DOHH2 (cell line): ENCODE measurements at regions not wholly inside any gene's neighbourhood (a gene's known extent, or its start where the extent isn't known, plus 50 kb on each side); places are given as distances from the start of the nearest gene placed in this dataset.

ENCODE experiments used
- H3F3A ChIP-seq: fragments of 200-600 bp; sonication (generic), shearing (Covaris generic); 2 replicates; pipeline ENCODE4 v1.6.0; 2016; ENCODE audit warnings: antibody characterized with exemption, mild to moderate bottlenecking; ENCODE audit not compliant: control insufficient read depth, insufficient read depth
- H3K27ac ChIP-seq: fragments of 200-600 bp; sonication (generic); 2 replicates; pipeline ENCODE4 v1.5.1; 2014; ENCODE audit warnings: low read depth, mild to moderate bottlenecking, low read length, moderate library complexity
- H3K27me3 ChIP-seq: fragments of 200-600 bp; sonication (generic); 2 replicates; pipeline ENCODE4 v1.6.1; 2014; ENCODE audit warnings: mild to moderate bottlenecking, low read length, mixed read lengths; ENCODE audit not compliant: control insufficient read depth
- H3K36me3 ChIP-seq: fragments of 200-600 bp; sonication (generic); 2 replicates; pipeline ENCODE4 v1.6.1; 2014; ENCODE audit warnings: mild to moderate bottlenecking, low read length, moderate library complexity, mixed read lengths; ENCODE audit not compliant: control insufficient read depth
- H3K4me1 ChIP-seq: fragments of 200-600 bp; sonication (generic); 2 replicates; pipeline ENCODE4 v1.6.1; 2014; ENCODE audit warnings: mild to moderate bottlenecking, low read length, mixed read lengths; ENCODE audit not compliant: control insufficient read depth
- H3K4me2 ChIP-seq: fragments of 200-600 bp; sonication (generic); 2 replicates; pipeline ENCODE4 v1.6.0; 2014; ENCODE audit warnings: mild to moderate bottlenecking, low read length, moderate library complexity
- H3K4me3 ChIP-seq: fragments of 200-600 bp; sonication (generic); 2 replicates; pipeline ENCODE4 v1.5.1; 2014; ENCODE audit warnings: mild to moderate bottlenecking, low read length, mixed read lengths
- H3K79me2 ChIP-seq: fragments of 200-600 bp; sonication (generic); 2 replicates; pipeline ENCODE4 v1.6.1; 2014; ENCODE audit warnings: mild to moderate bottlenecking, low read length, mixed read lengths; ENCODE audit not compliant: control insufficient read depth
- H3K9me2 ChIP-seq: fragments of 200-600 bp; sonication (generic); replicated peaks from 2 replicates; pipeline ENCODE4 v1.6.1; 2014; ENCODE audit warnings: mild to moderate bottlenecking, low read length, mixed read lengths; ENCODE audit not compliant: control insufficient read depth
- H3K9me3 ChIP-seq: fragments of 200-600 bp; sonication (generic); 2 replicates; pipeline ENCODE4 v1.6.1; 2014; ENCODE audit warnings: antibody characterized with exemption, low read length, mixed read lengths; ENCODE audit not compliant: control insufficient read depth, insufficient read depth
- H4K20me1 ChIP-seq: fragments of 200-600 bp; sonication (generic); 2 replicates; pipeline ENCODE4 v1.6.0; 2014; ENCODE audit warnings: low read depth, mild to moderate bottlenecking, antibody characterized with exemption, low read length, moderate library complexity; ENCODE audit not compliant: control insufficient read depth, insufficient read depth
- EZH2phosphoT487 ChIP-seq: fragments of 200-600 bp; sonication (generic); IDR thresholded peaks from 2 replicates; pipeline ENCODE4 v1.6.1; 2017; ENCODE audit warnings: borderline replicate concordance, mild to moderate bottlenecking, antibody characterized with exemption, low read length, moderate library complexity, mixed read lengths
- TF ChIP-seq, protein P1 (sequence below): fragments of 200-600 bp; sonication (generic); IDR thresholded peaks from one replicate; pipeline ENCODE4 v1.5.1; 2014; ENCODE audit warnings: antibody characterized with exemption, mild to moderate bottlenecking, low read depth, low read length; ENCODE audit not compliant: poor library complexity, severe bottlenecking

DNA sequence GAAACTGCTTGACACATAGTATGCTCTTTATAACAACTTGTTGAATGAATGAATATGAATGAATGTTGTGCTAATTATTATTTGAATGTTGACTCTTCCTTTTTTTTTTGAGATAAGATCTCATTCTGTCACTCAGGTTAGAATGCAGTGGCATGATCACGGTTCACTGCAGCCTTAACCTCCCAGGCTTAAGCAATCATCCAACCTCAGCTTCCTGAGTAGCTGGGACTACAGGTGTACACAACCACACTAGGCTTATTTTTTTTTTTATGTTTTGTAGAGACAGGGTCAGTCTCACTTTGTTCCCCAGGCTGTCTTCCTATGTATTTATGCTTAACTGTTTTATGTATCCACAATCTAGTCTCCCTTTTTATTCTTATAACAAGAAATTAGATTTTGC, 114.7 kb upstream of the WDFY3 start:
- H3K9me2 ChIP-seq: no peaks in the 10 kb centered on the region
- no peak overlapping the region for H3K4me2 ChIP-seq
- no peak overlapping the region for H3K27ac ChIP-seq
- no peaks in the 10 kb centered on the region for H3K36me3 ChIP-seq
- no peak for TF ChIP-seq EZH2phosphoT487
- TF ChIP-seq, protein P1, sequence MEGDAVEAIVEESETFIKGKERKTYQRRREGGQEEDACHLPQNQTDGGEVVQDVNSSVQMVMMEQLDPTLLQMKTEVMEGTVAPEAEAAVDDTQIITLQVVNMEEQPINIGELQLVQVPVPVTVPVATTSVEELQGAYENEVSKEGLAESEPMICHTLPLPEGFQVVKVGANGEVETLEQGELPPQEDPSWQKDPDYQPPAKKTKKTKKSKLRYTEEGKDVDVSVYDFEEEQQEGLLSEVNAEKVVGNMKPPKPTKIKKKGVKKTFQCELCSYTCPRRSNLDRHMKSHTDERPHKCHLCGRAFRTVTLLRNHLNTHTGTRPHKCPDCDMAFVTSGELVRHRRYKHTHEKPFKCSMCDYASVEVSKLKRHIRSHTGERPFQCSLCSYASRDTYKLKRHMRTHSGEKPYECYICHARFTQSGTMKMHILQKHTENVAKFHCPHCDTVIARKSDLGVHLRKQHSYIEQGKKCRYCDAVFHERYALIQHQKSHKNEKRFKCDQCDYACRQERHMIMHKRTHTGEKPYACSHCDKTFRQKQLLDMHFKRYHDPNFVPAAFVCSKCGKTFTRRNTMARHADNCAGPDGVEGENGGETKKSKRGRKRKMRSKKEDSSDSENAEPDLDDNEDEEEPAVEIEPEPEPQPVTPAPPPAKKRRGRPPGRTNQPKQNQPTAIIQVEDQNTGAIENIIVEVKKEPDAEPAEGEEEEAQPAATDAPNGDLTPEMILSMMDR: no peak
- H3F3A ChIP-seq: no peaks in the 10 kb centered on the region
- H3K4me3 ChIP-seq: no peak overlapping the region
- no peaks in the 10 kb centered on the region for H3K4me1 ChIP-seq
- H3K27me3 ChIP-seq: 0 out of 2 replicates have a peak, but pooled peaks cover 3% of the 10 kb centered on the region
- no peaks in the 10 kb centered on the region for H4K20me1 ChIP-seq
- no peaks in the 10 kb centered on the region for H3K79me2 ChIP-seq
- H3K9me3 ChIP-seq: no peaks in the 10 kb centered on the region

DNA sequence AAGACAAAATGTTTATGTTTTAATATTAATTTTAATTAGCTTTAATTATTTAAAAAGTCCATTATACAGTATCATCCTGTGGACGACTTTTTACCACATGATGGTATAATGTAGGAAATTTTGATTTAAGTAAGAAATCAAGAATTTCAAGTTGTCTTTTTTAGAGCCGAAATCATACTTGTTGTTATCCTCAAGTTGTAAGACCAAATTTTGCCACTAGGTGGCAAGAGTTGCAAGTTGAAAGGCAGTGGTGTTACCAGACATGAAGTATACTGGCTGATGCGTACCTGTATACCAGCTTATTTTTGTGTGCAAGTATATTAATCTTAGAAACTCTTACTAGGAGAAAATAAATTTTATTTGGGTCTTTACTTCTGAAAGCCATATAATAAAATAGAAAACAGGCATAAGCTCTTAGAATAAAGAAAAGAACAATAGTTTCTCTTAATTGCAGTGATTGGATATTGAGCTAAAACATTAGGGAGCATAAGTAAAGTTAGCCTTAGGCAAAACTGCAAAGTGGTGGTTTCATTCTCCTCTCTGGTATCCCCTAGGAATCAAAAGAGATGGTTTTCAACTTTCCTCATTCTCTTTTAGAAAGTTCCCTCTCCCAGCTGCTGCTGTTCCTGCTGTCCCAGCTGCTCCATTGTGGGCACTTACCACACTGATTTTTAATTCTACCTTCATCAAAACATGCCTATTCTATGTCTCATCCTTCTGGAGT, 118.0 kb upstream of the WDFY3 start:
- Histone ChIP-seq H3K79me2 (no peaks in the 10 kb centered on the region), H3K4me3 (no peak overlapping the region), H3K4me1 (no peaks in the 10 kb centered on the region), H3K9me3 (no peaks in the 10 kb centered on the region), H3K36me3 (no peaks in the 10 kb centered on the region), H3K9me2 (no peaks in the 10 kb centered on the region), H3K27me3 (0 out of 2 replicates have a peak, but pooled peaks cover under 1% of the 10 kb centered on the region), H3K4me2 (no peak overlapping the region), H3F3A (no peaks in the 10 kb centered on the region), H3K27ac (no peak overlapping the region), H4K20me1 (no peaks in the 10 kb centered on the region)
- TF ChIP-seq, protein P1: peak; percentile 59
- no peak for TF ChIP-seq EZH2phosphoT487

DNA sequence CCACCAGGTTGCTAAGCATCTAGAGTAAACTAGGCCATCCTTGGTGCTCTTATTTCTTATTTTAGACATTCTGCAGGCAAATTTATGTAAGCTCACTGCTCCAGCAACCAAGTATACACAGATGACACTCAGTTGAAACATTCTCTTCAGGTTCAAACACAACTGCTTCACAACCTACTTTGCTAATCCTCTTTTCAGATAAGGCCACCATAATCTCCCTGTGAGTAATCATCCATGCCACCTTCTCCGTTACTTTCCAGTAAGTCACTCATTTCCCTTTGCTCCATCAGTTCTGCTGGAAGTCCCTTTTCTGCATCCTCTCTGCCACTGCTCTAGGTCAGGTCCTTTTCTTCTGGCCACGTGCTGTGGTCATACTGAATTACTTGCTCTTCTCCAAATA, 120.2 kb upstream of the WDFY3 start:
- no peaks in the 10 kb centered on the region for H3K9me3 ChIP-seq
- no peaks in the 10 kb centered on the region for H3K4me1 ChIP-seq
- no peak overlapping the region for H3K4me3 ChIP-seq
- no peak overlapping the region for H3K27ac ChIP-seq
- no peaks in the 10 kb centered on the region for H3K79me2 ChIP-seq
- no peaks in the 10 kb centered on the region for H3F3A ChIP-seq
- H4K20me1 ChIP-seq: no peaks in the 10 kb centered on the region
- no peak overlapping the region for H3K4me2 ChIP-seq
- H3K27me3 ChIP-seq: no peaks in the 10 kb centered on the region
- H3K36me3 ChIP-seq: no peaks in the 10 kb centered on the region
- no peaks in the 10 kb centered on the region for H3K9me2 ChIP-seq
- TF ChIP-seq, protein P1: no peak
- no peak for TF ChIP-seq EZH2phosphoT487
